ENCODE measurements at regions not wholly inside any gene's neighbourhood (a gene's known extent, or its start where the extent isn't known, plus 50 kb on each side); places are given as distances from the start of the nearest gene placed in this dataset.

DNA sequence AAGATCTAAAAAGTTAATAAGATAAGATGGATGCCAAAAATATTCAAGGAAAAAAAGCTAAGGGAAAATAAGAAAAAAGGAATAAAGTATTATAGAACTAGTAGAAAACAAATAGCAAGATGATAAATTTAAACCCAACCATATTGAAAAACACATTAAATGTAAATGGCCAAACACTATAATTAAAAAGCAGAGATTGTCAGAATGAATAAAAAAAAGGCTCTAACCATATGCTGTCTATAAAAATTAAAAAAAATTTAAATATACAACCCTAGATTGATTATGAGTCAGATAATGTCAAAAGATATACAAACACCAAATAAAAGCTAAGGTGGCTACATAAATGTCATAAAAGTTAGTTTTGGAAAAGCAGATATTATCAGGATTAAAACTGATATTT, 617.5 kb upstream of the SGCG start:
- no peak for DNase-seq

DNA sequence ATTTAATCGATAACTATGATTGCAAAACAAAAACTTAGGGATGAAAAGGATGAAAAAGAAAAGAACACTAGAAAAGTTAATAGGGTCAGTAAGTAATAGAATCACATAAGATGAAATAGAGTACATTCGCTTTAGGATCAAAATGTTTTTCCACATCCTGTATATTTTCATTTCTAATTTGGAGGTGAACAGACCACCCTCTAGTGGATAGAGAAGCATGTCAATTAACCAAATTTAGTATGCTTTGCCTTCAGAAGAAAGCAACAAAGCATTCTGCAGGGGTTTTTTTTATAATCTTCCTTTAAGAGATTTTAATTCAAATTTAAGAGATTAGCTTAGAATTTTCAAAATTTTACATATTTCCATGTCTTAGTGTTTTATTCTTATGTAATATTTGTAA, 611.0 kb upstream of the SGCG start:
- DNase-seq: no peak

DNA sequence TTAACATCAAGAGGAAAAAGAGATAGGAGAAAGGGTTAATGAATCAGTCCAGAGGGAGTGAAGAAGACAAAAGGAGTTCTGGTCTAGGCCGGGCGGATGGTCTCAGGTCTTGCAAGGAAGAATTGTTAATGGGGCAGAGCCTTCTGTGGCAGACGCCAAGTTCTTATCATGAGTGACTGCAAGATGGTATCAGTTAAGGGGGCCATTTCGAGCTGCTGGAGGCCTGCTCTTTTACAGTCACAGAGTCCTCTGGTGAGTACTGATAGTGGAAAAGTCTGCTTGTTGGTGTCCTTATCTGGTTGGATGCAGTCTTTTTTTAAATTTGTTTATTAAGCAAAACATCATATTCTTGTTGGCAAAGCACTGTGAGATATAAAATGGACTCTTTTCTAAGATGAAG, 590.9 kb upstream of the SGCG start:
- no peak for DNase-seq

DNA sequence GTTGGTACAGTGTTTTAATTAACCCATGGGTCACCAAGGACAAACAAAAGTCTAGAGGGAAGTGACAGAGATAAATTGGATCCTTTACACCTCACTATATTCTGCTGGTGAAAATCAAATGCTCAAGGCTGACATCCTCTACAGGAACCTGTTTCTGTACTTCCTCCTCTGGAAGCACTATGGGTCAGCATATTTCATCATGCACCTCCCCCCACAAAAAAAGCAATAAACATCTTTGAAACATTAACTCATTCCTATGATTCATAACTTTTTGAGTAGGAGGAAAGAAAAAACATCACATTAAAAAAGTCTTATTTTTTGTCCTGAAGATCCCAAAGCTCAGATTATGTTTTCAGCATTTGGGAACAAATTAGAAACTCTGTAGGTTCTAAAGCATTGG, 588.3 kb upstream of the SGCG start:
- no peak for DNase-seq

DNA sequence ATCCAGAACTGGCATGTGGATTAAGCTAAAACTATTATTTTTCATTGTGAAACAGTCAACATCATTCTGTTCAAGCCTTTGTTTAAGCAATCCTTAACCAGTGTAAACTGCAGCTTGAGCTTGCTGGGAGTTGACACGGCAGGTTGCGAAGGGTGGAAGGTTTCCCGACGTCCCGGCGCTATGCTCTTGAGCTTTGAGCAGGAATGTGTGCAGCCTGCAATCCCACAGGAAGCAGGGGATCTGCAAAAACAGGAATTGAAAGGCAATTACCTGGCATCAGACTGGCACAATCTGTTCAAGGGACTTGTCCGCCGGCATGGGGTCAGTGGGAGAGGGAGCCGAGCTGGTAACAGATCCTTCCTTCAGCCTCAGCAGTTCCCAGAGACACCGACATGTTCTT, 586.7 kb upstream of the SGCG start:
- DNase-seq: no peak

DNA sequence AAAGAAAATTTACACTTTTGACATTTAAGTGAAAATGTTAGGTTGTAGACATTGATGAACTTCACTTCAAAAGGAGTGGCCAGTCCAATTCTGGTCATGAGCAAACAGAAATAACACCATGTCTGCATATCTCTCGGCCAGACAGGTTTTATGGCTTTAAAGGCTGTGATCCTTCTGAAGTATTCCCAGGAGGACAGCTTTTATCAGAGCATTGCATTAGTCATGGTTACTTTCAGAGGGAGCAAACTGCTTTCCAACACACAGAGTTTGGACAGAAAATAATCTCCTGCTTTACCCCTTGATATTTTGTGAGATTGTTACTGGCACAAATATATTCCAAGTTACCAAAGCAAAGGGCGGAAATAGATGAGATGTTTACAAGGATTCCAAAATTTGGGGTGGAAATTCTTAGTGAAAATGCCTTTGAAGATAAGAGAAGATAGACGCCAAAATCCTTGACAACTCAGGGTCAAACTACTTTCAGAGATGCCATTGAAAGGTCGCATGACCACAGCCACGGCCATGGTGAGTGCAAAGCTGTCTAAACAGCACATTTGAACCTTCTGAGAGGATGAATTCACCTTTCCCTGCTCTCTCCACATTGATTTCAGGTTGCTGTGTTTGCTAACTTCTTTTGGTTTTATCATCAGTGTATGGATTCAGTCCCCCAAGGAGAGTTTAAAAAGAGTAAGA, 584.5 kb upstream of the SGCG start:
- DNase-seq: no peak

DNA sequence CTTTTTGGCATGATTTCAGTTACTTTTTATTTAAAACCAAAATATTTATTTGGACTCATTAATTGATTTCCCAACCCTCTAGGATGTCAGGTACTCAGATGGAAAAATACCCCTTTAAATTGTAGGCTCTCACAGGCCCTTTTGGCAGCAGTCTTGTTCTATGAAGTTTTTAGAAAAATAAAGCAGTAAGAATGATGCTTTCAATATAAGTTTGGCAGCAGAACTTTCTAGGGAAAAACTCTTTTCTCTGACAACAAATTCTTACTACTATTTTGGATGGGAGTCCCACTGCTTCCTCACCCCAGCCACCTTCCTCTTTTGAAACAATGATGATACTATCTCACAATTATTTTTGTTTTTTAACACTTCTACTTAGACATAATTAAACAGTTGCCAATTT, 581.6 kb upstream of the SGCG start:
- DNase-seq: no peak

DNA sequence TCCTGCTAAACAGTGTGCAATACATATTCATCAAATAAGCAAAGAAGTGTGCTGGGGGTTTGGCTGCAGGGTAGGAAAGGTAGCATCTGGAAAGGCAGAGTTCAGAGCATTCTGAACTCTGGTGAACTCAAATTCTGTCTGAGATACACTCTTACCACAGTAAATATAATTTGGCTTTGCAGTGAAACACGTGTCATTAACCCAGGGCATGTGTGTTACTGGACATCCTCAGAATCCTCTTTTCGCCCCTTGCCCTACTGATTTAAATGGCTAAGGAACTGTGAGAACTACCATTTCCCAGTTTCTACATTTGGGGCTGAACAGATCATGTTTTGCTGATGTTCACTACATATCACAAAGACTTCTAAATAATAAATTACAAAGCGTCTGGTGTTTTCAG, 562.8 kb upstream of the SGCG start:
- no peak for DNase-seq

DNA sequence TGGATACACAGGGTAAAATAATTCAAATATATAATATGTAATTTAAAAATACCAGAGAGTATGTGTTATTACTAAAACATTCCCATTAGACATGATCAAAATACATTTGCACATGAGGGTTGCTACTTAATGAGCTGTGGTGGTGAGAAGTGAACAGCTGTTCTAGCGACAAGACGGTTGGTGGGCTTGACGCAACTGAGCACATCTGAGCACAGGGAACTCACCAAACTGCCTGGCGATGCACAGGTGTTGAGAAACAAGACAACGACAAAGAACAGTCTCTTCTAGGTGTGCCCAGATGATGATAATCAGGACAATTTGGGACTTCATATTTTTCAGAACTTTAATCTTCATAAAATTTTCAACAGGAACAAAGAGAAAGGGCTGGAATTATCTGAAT, 555.1 kb upstream of the SGCG start:
- no peak for DNase-seq

DNA sequence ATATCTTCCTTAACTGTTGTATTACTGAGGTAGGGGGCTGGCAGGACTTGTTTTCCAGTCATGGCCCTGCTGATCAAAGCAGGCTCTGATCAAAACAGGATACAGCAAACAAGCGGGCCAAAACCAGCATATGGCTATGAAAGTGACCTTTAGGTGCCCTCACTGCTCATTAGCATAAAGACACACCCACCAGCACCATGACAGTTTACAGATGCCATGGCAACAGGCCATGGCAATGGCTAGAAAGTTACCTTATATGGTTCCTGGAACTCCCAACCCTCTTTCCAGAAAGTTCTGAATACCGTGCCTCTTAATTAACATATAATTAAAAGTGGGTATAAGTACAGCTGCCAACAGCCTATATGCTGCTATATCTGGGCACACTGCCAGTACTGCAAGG, 551.4 kb upstream of the SGCG start:
- no peak for DNase-seq

DNA sequence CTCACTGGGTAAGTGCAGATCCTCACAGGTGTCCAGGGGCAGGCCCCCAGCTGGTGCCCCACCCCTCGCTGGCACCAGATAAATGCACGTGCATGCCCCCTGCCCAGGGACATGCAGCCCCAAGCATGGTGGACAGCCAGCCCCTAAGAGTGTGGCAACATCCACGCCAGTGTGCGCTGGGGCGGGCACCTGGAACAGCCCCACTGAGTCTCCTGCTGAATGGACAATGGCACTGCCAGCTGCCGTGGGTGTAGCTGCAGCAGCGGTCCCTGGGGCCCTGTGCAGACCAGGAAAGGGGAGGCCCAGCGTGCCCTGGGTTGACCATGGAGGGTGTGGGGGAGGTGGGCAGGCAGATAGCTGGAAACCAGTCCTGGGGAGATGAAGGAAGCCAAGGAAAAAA, 538.7 kb upstream of the SGCG start:
- DNase-seq: no peak

DNA sequence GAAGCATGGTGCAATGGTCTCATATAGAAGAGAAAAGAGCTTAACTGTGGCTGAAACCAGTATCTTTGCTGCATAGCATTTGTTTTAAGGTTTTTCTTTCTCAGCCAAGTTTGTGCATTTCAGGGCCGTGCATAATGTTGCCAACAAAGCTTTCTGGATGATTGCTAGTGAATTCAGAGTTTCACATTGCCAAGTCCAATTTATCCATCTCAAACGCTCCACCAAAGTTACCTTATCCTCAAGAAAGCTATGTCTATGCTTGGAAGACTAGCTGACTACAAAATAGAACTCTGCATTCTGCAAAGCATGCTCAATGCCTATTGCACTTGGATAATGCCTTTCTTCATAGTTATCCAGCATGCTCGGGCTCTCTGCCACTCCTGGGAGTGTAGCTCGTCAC, 535.8 kb upstream of the SGCG start:
- no peak for DNase-seq

DNA sequence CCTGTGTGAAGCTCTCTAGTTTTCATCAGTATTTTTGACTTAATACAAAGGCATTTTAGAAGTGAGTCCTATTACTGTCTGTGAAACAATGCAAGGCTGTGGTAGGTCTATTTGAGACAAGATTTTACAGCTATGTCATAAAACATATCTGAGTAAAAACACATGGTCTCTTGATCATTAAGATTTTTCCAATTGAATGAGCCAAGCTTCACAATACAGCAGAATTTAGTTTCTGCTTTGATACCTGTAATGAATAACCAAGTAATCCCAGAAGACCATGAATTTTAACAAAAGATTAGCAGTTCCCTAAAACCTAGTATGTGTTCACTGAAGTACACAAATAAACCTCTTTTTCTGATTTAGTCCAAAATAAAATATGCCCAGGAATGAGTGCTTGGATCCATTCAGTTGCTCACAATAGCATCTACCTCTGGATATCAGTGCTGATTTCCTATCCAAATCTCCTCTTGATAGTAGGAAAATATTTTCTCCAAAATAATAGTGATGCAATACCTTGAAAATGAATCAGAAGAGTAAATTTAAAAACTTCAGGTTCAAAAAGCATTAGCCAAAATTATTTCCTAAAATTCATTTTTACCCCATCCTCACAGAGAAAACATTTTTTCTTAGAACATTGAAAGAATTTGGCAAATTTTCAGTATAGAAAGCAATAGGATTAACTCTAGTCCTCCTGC, 533.5 kb upstream of the SGCG start:
- no peak for DNase-seq

DNA sequence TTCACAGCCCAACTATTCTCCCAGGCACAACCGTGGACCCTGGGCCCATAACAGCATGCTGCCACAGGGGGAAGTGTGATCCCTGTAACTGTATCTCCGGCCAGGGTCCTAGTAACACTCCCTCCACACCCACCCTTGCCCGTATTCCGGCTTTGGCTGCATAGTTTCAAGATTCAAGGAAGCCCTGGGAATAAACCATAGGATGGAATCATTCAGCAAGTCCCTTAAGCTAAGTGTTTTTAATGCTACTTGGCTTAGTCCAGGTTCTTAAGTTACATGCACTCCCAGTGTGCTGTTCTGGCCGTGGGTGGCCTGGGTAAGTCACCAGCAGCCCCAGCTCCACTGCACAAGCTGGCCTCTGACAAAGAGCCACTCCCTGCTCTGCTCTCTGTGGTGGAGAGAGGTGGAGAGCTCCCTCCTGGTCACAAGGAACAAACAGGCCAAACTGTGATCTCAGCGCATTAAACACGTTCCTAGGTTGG, 532.4 kb upstream of the SGCG start:
- DNase-seq: no peak

DNA sequence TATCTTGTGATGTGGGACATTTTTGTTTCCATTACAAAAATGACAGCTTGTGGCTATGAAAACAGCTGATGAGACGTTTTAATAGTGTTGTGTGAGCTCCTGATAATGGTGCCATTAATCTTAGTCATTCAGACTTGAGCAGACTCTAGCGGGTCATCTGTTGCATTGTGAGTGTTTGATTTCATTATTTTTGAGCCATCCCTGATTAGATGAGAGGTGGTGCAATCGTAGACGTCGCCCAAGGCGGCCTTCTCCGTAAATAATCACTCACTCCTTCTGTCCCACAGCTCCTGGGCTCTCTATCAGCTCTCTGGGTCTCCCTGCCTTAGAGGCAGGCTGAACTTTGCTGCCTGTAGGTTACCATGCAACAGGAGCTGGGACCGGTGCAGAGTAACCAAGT, 528.0 kb upstream of the SGCG start:
- no peak for DNase-seq

DNA sequence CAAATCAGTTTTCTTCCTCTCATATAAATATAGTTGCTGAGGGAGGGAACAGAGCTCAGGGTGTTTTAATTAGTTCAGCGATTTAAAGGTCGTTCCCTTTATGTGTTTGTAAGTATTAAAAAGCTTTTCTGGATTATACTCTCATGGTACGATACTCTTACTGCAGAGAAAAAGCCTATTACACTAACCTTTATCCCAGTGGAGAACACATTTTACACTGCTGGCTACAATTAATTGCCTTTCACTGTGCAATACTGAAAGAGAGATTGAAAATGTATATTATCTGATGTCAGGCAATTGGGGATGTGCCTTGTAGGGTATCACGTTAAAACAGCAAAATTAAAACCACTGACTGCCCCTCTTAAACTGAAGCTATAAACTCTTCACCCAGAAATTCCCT, 526.9 kb upstream of the SGCG start:
- no peak for DNase-seq

DNA sequence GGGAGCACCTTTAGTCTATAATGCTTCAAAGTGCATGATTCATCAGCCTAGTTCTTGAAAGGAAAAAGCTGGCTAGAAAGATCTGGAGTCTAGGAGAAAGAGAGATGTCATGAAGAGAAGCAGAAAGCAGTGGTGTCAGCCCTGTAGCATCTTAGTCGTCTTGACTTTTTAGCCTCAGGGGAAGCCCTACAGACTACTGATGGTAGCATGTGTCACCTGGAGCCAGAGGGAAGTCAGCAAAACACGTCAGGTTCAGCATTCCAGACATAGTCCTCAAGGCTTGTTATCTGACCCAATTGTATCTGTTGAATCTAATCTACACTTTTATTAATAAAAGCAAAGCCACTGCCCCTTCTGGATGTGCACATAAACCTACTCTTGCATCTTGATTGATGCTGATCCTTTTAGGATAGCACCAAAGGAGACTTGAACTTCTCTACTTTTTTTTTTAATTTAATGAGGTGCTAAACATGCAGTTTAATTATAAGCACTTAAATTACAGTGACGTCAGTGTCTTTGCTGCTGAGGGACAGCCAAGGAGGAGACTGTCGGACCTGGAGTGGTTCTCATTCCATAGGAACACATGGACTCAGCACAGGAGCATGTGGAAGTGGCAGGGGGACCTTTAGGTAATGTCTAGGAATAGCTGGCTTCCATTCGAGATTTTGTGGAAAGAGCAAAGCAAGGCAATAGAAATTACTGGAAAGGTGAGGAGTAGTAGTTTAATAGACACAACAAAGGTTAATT, 525.5 kb upstream of the SGCG start:
- DNase-seq: no peak

DNA sequence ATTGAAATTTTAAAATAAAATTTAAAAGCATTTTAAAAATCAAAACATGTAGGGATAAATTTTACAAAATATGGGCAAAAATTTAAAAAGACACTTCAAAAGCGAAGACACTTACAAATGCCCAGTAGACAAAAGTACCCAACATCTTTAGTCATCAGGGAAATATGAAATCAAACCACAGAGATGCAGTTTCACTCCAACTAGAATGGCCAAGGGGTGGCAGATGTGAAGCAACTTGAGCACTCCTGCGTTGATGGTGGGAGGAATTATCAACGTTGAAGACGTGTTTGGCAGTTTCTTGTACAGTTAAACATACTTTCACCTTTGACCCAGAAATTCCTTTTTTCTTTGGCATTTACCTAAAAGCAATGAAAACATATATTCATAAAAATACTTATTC, 518.0 kb upstream of the SGCG start:
- DNase-seq: no peak

DNA sequence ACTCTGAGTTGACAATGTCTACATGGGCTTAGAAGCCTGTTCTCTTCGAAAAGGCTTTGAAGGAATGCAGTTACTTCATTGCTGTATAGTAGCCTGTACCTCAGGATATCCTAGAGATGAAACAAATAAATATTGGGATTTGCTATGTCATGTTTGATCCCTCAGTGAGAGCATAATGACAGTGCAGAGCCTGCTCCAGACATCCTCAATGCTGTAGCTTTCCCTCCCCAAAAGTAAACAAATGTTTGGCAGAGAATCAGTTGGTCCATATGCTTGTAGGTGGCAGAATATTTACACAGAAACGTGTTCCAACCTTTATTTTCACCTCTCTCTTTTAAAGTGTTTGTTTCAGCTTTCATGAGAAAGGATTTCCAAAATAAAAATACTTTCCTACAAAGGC, 515.3 kb upstream of the SGCG start:
- DNase-seq: no peak

DNA sequence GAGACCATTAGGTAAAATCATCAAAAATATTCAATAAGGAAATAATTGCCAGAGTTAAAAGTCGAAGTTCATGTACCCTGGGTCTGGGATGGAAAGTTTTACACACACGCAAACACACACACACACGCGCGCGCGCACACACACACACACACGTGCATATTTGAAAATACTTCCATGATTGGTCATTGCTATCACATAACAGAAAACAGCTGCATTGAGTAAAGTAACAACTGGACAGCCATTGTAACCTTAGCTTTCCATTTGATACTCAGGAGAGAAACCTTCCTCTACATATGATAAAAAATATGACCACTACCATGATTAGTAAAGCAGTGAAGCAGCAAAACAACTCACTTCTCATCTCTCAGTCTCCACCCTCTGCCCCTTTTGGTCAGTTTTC, 490.0 kb upstream of the SGCG start:
- no peak for DNase-seq

DNA sequence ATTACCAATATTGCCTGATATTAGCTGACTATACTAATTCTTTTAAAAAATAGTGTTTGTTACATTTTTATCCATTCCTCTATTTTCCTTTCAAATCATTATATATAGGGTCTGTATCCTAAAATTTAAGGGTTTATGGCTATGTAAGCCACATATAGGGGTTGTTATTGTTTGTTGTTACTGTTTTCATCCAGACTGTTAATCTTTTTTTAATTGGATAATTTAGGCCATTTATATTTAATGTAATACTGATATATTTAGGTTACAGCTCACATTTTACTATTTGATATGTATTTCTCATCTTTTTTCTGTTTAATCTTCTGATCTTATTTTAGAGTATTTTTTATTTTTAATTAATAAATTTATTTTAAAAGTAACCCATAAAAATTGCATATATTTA, 487.1 kb upstream of the SGCG start:
- DNase-seq: no peak

DNA sequence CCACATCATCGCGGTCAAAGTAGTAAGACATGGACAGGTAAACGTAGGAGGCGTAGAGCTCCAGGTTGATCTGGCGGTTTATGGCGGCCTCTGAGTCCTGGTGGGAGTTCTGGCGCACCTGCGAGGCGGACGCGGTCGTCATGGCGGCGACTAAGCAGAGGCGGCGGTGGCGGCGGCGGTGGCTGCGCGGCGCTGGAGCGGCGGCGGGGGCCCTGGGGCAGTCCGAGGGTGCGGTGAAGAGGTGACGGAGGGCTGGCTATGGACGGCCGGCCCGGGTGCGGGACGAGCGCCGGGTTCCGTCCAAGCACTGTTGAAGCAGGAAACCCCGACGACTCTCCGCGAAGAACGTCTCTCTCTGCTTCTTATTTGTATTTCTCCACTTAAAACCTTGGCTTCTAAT, 484.3 kb upstream of the SGCG start:
- no peak for DNase-seq

DNA sequence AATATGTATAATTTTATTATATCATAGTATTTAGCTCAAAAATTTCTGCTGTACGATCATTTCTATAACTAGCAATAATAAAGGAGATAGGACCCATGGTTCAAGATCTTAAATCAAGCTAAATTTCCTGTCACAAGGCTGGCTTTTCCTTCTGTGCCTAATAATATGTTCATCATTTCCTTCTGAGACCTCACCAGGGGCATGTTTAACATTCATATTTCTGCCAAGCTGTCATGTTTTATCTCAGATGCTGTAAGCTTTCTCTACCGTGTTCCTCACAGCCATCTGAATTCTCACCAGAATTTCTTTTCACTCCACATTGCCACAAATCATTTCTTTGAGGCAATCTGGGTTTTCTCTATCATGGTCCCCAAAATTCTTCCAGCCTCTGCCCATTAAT, 482.3 kb upstream of the SGCG start:
- DNase-seq: no peak

DNA sequence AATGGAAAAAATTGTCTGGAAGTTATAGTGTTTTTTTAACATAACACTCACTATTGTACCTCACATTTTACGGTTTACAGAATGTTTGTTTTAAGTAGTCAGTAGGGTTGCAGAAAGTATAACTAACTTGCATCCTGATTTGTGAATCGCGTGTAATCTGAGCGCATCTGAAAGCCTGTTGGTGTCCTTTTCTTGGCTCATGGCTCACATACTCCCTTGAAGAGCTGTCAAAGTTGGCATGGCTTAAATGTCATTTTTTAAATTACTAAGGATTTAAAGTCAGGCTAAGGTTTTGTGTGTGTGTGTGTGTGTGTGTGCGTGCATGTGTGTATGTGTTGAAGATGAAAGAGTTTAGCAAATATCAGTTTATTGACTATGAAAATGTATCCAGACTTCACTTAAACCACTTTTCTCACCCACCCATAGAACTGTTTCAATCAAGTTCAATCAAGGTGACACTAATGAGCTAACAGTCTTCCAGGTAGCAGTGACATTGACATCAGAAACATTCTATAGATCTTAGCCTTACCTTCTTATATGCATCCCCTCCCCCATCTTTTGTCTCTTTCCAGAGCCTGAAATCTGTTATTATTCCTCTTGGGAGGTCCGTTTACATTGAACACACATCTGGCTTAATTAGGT, 480.4 kb upstream of the SGCG start:
- DNase-seq: peak; percentile 33
